Brain microvascular endothelial cell (primary cell): ENCODE measurements at regions not wholly inside any gene's neighbourhood (a gene's known extent, or its start where the extent isn't known, plus 50 kb on each side); places are given as distances from the start of the nearest gene placed in this dataset.

Experiments used
- DNase-seq: peaks from one replicate; pipeline ENCODE4 v3.0.0-alpha.2; 2020
- H3K27ac ChIP-seq: fragments of 250-450 bp; sonication (Bioruptor Pico); 2 replicates; pipeline ENCODE4 v1.5.1; 2020; ENCODE audit warnings: mild to moderate bottlenecking, moderate library complexity
- H3K27me3 ChIP-seq: fragments of 250-450 bp; sonication (Bioruptor Pico); replicated peaks from 2 replicates; pipeline ENCODE4 v1.5.1; 2020; ENCODE audit warnings: mild to moderate bottlenecking
- H3K36me3 ChIP-seq: fragments of 250-450 bp; sonication (Bioruptor Pico); replicated peaks from 2 replicates; pipeline ENCODE4 v1.5.1; 2020; ENCODE audit warnings: mild to moderate bottlenecking
- H3K4me3 ChIP-seq: 2 replicates; pipeline ENCODE4 v1.5.1; 2011; ENCODE audit warnings: low read depth, mild to moderate bottlenecking, control low read depth, low read length, moderate library complexity
- CTCF ChIP-seq: IDR thresholded peaks from 2 replicates; pipeline ENCODE4 v1.5.1; 2011; ENCODE audit warnings: low read depth, mild to moderate bottlenecking, moderate library complexity, low read length, control low read depth, inconsistent platforms; ENCODE audit errors: missing control alignments
- in situ Hi-C: cut with HindIII; loops from 2 replicates; pipeline ENCODE4 v1.10.0; 2017; ENCODE audit warnings: low sequenced_read_pairs, low pct_ligation_motif_present

- DNase-seq: no peak
- Histone ChIP-seq H3K4me3 (no peak overlapping the region), H3K36me3 (no peaks in the 10 kb centered on the region), H3K27me3 (no peaks in the 10 kb centered on the region), H3K27ac (no peak overlapping the region)
- TF ChIP-seq CTCF: no peak
- in situ Hi-C loops: no loop called here
These were observed 512.5 kb upstream of the PROK2 start for GRCh38 chr3:72297481-72297880.

GRCh38 chr3:72296477-72297111 is 511.6 kb upstream of the PROK2 start:
- H3K27ac ChIP-seq: no peak overlapping the region
- in situ Hi-C loops: no loop called here
- H3K27me3 ChIP-seq: peaks cover 3% of the 10 kb centered on the region
- no peaks in the 10 kb centered on the region for H3K36me3 ChIP-seq
- TF ChIP-seq CTCF: no peak
- no peak for DNase-seq
- no peak overlapping the region for H3K4me3 ChIP-seq

GRCh38 chr3:72295962-72296450 is 511.1 kb upstream of the PROK2 start:
- no peak for DNase-seq
- no peak for TF ChIP-seq CTCF
- in situ Hi-C loops: no loop called here
- H3K27me3 ChIP-seq: peaks cover 5% of the 10 kb centered on the region
- H3K4me3 ChIP-seq: no peak overlapping the region
- no peak overlapping the region for H3K27ac ChIP-seq
- no peaks in the 10 kb centered on the region for H3K36me3 ChIP-seq

- in situ Hi-C loops: no loop called here
- no peak overlapping the region for H3K27ac ChIP-seq
- no peaks in the 10 kb centered on the region for H3K36me3 ChIP-seq
- TF ChIP-seq CTCF: no peak
- H3K4me3 ChIP-seq: no peak overlapping the region
- no peak for DNase-seq
- peaks cover 10% of the 10 kb centered on the region for H3K27me3 ChIP-seq
These were observed 510.5 kb upstream of the PROK2 start for GRCh38 chr3:72295276-72295961.

- H3K27ac ChIP-seq: no peak overlapping the region
- in situ Hi-C loops: no loop called here
- no peak overlapping the region for H3K4me3 ChIP-seq
- no peak for DNase-seq
- no peaks in the 10 kb centered on the region for H3K36me3 ChIP-seq
- H3K27me3 ChIP-seq: peaks cover 30% of the 10 kb centered on the region
- no peak for TF ChIP-seq CTCF
These were observed 506.1 kb upstream of the PROK2 start for GRCh38 chr3:72290859-72291638.
